Liver (tissue), 3 donors: ENCODE measurements at regions not wholly inside any gene's neighbourhood (a gene's known extent, or its start where the extent isn't known, plus 50 kb on each side); places are given as distances from the start of the nearest gene placed in this dataset.
"Not testable (repeated sequence)": the region's sequence is repeated elsewhere in the genome, so short reads cannot be mapped to it uniquely, and the experiment has no call there.

ENCODE experiments used
- ATF3 ChIP-seq: IDR thresholded peaks from 2 replicates; pipeline ENCODE4 v1.6.1; 2016; ENCODE audit warnings: antibody characterized with exemption
- CTCF ChIP-seq: fragments of 150-350 bp; IDR thresholded peaks from 2 replicates; pipeline ENCODE4 v1.5.1; 2017; ENCODE audit warnings: improper control_type of control experiment, low read depth, low read length; ENCODE audit not compliant: missing input control
- EGR1 ChIP-seq, 2 donors: IDR thresholded peaks; 2 replicates each; pipeline ENCODE4 v1.6.1; 2016 to 2018; ENCODE audit warnings: antibody characterized with exemption in 2 of 2, low read depth in 2 of 2
- FOXA1 ChIP-seq: IDR thresholded peaks from 2 replicates; pipeline ENCODE4 v1.6.1; 2016; ENCODE audit warnings: antibody characterized with exemption
- GABPA ChIP-seq, 2 donors: IDR thresholded peaks in 1 of 2; conservative IDR thresholded peaks in 1 of 2; 2 replicates each; pipeline ENCODE4 v1.6.1; 2016; ENCODE audit warnings: antibody characterized with exemption in 2 of 2, mild to moderate bottlenecking in 1 of 2, moderate library complexity in 1 of 2
- MAX ChIP-seq: IDR thresholded peaks from 2 replicates; pipeline ENCODE4 v1.6.1; 2016; ENCODE audit warnings: antibody characterized with exemption
- NR2F2 ChIP-seq: IDR thresholded peaks from 2 replicates; pipeline ENCODE4 v1.6.1; 2016; ENCODE audit warnings: antibody characterized with exemption
- RAD21 ChIP-seq, 2 donors: IDR thresholded peaks; 2 replicates each; pipeline ENCODE4 v1.6.1; 2016; ENCODE audit warnings: antibody characterized with exemption in 2 of 2, mild to moderate bottlenecking in 2 of 2
- REST ChIP-seq: IDR thresholded peaks from 2 replicates; pipeline ENCODE4 v1.6.1; 2016; ENCODE audit warnings: antibody characterized with exemption, mild to moderate bottlenecking
- SP1 ChIP-seq: IDR thresholded peaks from 2 replicates; pipeline ENCODE4 v1.6.1; 2018; ENCODE audit warnings: antibody characterized with exemption, mild to moderate bottlenecking
- TAF1 ChIP-seq: conservative IDR thresholded peaks from 2 replicates; pipeline ENCODE4 v1.6.1; 2016; ENCODE audit warnings: antibody characterized with exemption, mild to moderate bottlenecking
- YY1 ChIP-seq: IDR thresholded peaks from 2 replicates; pipeline ENCODE4 v1.6.1; 2016; ENCODE audit warnings: antibody characterized with exemption, mild to moderate bottlenecking
- donor health status: healthy.
- donor health status: healthy.

GRCh38 chr2:224215611-224216010 is 176.5 kb upstream of the SERPINE2 start:
- not testable (repeated sequence) for TF ChIP-seq CTCF; TAF1; YY1; RAD21 (IDR thresholded peaks at IDR 0.05); REST; EGR1 (IDR thresholded peaks at IDR 0.05; ENCODE audit: low read depth in 2 of 2); MAX; NR2F2; GABPA (IDR thresholded peaks at IDR 0.05 in 1 of 2, conservative IDR thresholded peaks at IDR 0.05 in 1 of 2); FOXA1; ATF3; SP1
